HepG2 (cell line): ENCODE measurements at regions not wholly inside any gene's neighbourhood (a gene's known extent, or its start where the extent isn't known, plus 50 kb on each side); places are given as distances from the start of the nearest gene placed in this dataset.

Experiments
- BRD4 ChIP-seq: sonication (generic); formaldehyde crosslinking; IDR thresholded peaks from 2 replicates; pipeline ENCODE4 v1.4.0; 2020; ENCODE audit warnings: missing genetic modification reagents
- HINFP ChIP-seq: sonication (generic); formaldehyde crosslinking; IDR thresholded peaks from 2 replicates; pipeline ENCODE4 v1.4.0; 2020; ENCODE audit warnings: low read depth, mild to moderate bottlenecking, missing genetic modification reagents
- HNRNPLL ChIP-seq: fragments of 200-400 bp; formaldehyde crosslinking; IDR thresholded peaks from 2 replicates; pipeline ENCODE4 v1.6.1; 2017; ENCODE audit warnings: mild to moderate bottlenecking, low read depth, low read length; ENCODE audit not compliant: poor library complexity, severe bottlenecking
- MIER2 ChIP-seq: IDR thresholded peaks from 2 replicates; pipeline ENCODE4 v1.6.1; 2016; ENCODE audit warnings: missing biosample characterization, missing genetic modification reagents
- NCOA1 ChIP-seq: sonication (generic); formaldehyde crosslinking; IDR thresholded peaks from 2 replicates; pipeline ENCODE4 v1.9.0; 2021; ENCODE audit warnings: missing genetic modification reagents
- NFKB2 ChIP-seq: sonication (generic); formaldehyde crosslinking; IDR thresholded peaks from 2 replicates; pipeline ENCODE4 v1.4.0; 2020; ENCODE audit warnings: missing genetic modification reagents, borderline replicate concordance
- SIX1 ChIP-seq: sonication (generic); formaldehyde crosslinking; IDR thresholded peaks from 2 replicates; pipeline ENCODE4 v1.4.0; 2020; ENCODE audit warnings: missing genetic modification reagents, borderline replicate concordance
- SNAPC2 ChIP-seq: sonication (generic); formaldehyde crosslinking; IDR thresholded peaks from 2 replicates; pipeline ENCODE4 v1.8.1; 2022; ENCODE audit warnings: mild to moderate bottlenecking, missing genetic modification reagents
- THAP9 ChIP-seq: sonication (generic); formaldehyde crosslinking; IDR thresholded peaks from 2 replicates; pipeline ENCODE4; 2020; ENCODE audit warnings: missing genetic modification reagents, mild to moderate bottlenecking, borderline replicate concordance
- ZBTB38 ChIP-seq: sonication (generic); formaldehyde crosslinking; IDR thresholded peaks from 2 replicates; pipeline ENCODE4 v1.5.1; 2020; ENCODE audit warnings: mild to moderate bottlenecking, missing genetic modification reagents
- ZBTB43 ChIP-seq: sonication (generic); formaldehyde crosslinking; conservative IDR thresholded peaks from 2 replicates; pipeline ENCODE4 v1.4.0; 2020; ENCODE audit warnings: missing genetic modification reagents
- ZNF225 ChIP-seq: sonication (generic); formaldehyde crosslinking; IDR thresholded peaks from 2 replicates; pipeline ENCODE4 v1.4.0; 2020; ENCODE audit warnings: mild to moderate bottlenecking, missing genetic modification reagents
- ZNF547 ChIP-seq: sonication (generic); formaldehyde crosslinking; IDR thresholded peaks from 2 replicates; pipeline ENCODE4 v1.5.1; 2020; ENCODE audit warnings: mild to moderate bottlenecking, missing genetic modification reagents
- ZNF556 ChIP-seq: sonication (generic); formaldehyde crosslinking; IDR thresholded peaks from 2 replicates; pipeline ENCODE4 v1.4.0; 2020; ENCODE audit warnings: mild to moderate bottlenecking, missing genetic modification reagents, borderline replicate concordance
- ZNF609 ChIP-seq: sonication (generic); formaldehyde crosslinking; IDR thresholded peaks from 2 replicates; pipeline ENCODE4 v1.4.0; 2020; ENCODE audit warnings: mild to moderate bottlenecking, missing genetic modification reagents, borderline replicate concordance
- ZNF644 ChIP-seq: IDR thresholded peaks from 2 replicates; pipeline ENCODE4 v1.6.1; 2016; ENCODE audit warnings: low read depth
- ZNF749 ChIP-seq: sonication (generic); formaldehyde crosslinking; IDR thresholded peaks from 2 replicates; pipeline ENCODE4 v1.8.0; 2022; ENCODE audit warnings: mild to moderate bottlenecking, missing genetic modification reagents, moderate library complexity, borderline replicate concordance
- ZNF768 ChIP-seq: sonication (generic); formaldehyde crosslinking; IDR thresholded peaks from 2 replicates; pipeline ENCODE4 v1.4.0; 2020; ENCODE audit warnings: missing genetic modification reagents

- TF ChIP-seq THAP9 = no peak
- TF ChIP-seq SNAPC2 (CRISPR knock-in tag) = no peak
- no peak for TF ChIP-seq NCOA1 (CRISPR knock-in tag)
- peak; percentile 64; the same call in 1 of the 2 replicates for TF ChIP-seq ZNF556 (CRISPR knock-in tag)
- no peak for TF ChIP-seq ZBTB43 (CRISPR knock-in tag)
- 0 out of 2 replicates have a peak, but pooled peaks have one; percentile 44 for TF ChIP-seq BRD4
- peak; percentile 79; the same call in 1 of the 2 replicates for TF ChIP-seq ZNF225
- TF ChIP-seq ZNF644 (CRISPR knock-in tag) = no peak
- TF ChIP-seq ZNF749 (CRISPR knock-in tag) = no peak
- TF ChIP-seq ZNF609 (CRISPR knock-in tag) = 0 out of 2 replicates have a peak, but pooled peaks have one; percentile 39
- TF ChIP-seq NFKB2 (CRISPR knock-in tag) = peak; percentile 27; the same call in 1 of the 2 replicates
- TF ChIP-seq SIX1 (CRISPR knock-in tag) = no peak
- 0 out of 2 replicates have a peak, but pooled peaks have one; percentile 31 for TF ChIP-seq HINFP (CRISPR knock-in tag)
- TF ChIP-seq ZNF547 (CRISPR knock-in tag) = no peak
- TF ChIP-seq ZBTB38 (CRISPR knock-in tag) = peak; percentile 91
- no peak for TF ChIP-seq MIER2 (CRISPR knock-in tag)
- TF ChIP-seq ZNF768 (CRISPR knock-in tag) = peak; percentile 51; the same call in 1 of the 2 replicates
- no peak for TF ChIP-seq HNRNPLL
Observed at GRCh38 chr17:72414967-72415853, 294.4 kb downstream of the SOX9 start (continued).
